GM18861 (cell line): ENCODE measurements at regions not wholly inside any gene's neighbourhood (a gene's known extent, or its start where the extent isn't known, plus 50 kb on each side); places are given as distances from the start of the nearest gene placed in this dataset.

Experiments
- ATAC-seq: cut with Tn5 transposase; IDR thresholded peaks from one replicate; pipeline ENCODE4 v1.9.1; 2021; ENCODE audit not compliant: unreplicated experiment

GRCh38 chr13:44019651-44020050 is 139.9 kb downstream of the LACC1 start:
- ATAC-seq, result no peak

GRCh38 chr13:44021422-44021821 is 141.7 kb downstream of the LACC1 start:
- ATAC-seq, result no peak

- no peak for ATAC-seq
Observed at GRCh38 chr13:44022196-44022595, 142.5 kb downstream of the LACC1 start.

- no peak for ATAC-seq
Observed at GRCh38 chr13:44024167-44024845, 144.6 kb downstream of the LACC1 start.

GRCh38 chr13:44024846-44025195 is 145.1 kb downstream of the LACC1 start:
- ATAC-seq, result no peak

- no peak for ATAC-seq
Observed at GRCh38 chr13:44026194-44026593, 146.5 kb downstream of the LACC1 start.

GRCh38 chr13:44028734-44029133 is 149.0 kb downstream of the LACC1 start:
- no peak for ATAC-seq

- ATAC-seq, result no peak
Observed at GRCh38 chr13:44030615-44031014, 150.9 kb downstream of the LACC1 start.

GRCh38 chr13:44031555-44031954 is 151.9 kb downstream of the LACC1 start:
- no peak for ATAC-seq

GRCh38 chr13:44032802-44033201 is 153.1 kb downstream of the LACC1 start:
- no peak for ATAC-seq

- no peak for ATAC-seq
Observed at GRCh38 chr13:44035400-44035799, 155.7 kb downstream of the LACC1 start.

GRCh38 chr13:44040070-44040817 is 160.5 kb downstream of the LACC1 start:
- ATAC-seq, result no peak

GRCh38 chr13:44040818-44041100 is 161.1 kb downstream of the LACC1 start:
- no peak for ATAC-seq

- ATAC-seq, result no peak
Observed at GRCh38 chr13:44044547-44045179, 165.0 kb downstream of the LACC1 start.

GRCh38 chr13:44045180-44045562 is 165.5 kb downstream of the LACC1 start:
- no peak for ATAC-seq

- ATAC-seq, result no peak
Observed at GRCh38 chr13:44046428-44046827, 166.7 kb downstream of the LACC1 start.

- ATAC-seq, result no peak
Observed at GRCh38 chr13:44048326-44048725, 168.6 kb downstream of the LACC1 start.

- no peak for ATAC-seq
Observed at GRCh38 chr13:44049081-44049945, 169.6 kb downstream of the LACC1 start.

- ATAC-seq, result no peak
Observed at GRCh38 chr13:44050450-44051063, 170.9 kb downstream of the LACC1 start.

GRCh38 chr13:44051405-44051804 is 171.7 kb downstream of the LACC1 start:
- no peak for ATAC-seq
